Sigmoid colon (tissue), 6 donors: ENCODE measurements at regions not wholly inside any gene's neighbourhood (a gene's known extent, or its start where the extent isn't known, plus 50 kb on each side); places are given as distances from the start of the nearest gene placed in this dataset.

Experiments
- DNase-seq: peaks from one replicate; pipeline ENCODE4 v3.0.0-alpha.2; 2019
- H3K27ac ChIP-seq, 4 donors: fragments of 200-600 bp; sonication (generic); one replicate each; pipeline ENCODE4 v1.5.1; 2016 to 2019; ENCODE audit warnings: mild to moderate bottlenecking in 1 of 4
- H3K27me3 ChIP-seq, 3 donors: fragments of 200-600 bp; sonication (generic); one replicate each; pipeline ENCODE4 v1.5.1; 2019; ENCODE audit warnings: mild to moderate bottlenecking in 1 of 3
- H3K36me3 ChIP-seq, 4 donors: fragments of 200-600 bp; sonication (generic); one replicate each; pipeline ENCODE4 v1.5.1; 2016 to 2019
- H3K4me1 ChIP-seq, 4 donors: fragments of 200-600 bp; sonication (generic); one replicate each; pipeline ENCODE4 v1.5.1; 2017 to 2019
- H3K4me3 ChIP-seq, 4 donors: fragments of 200-600 bp; sonication (generic); one replicate each; pipeline ENCODE4 v1.5.1; 2017 to 2019; ENCODE audit warnings: mild to moderate bottlenecking in 2 of 4, moderate library complexity in 1 of 4
- H3K9me3 ChIP-seq, 4 donors: fragments of 200-600 bp in 3 of 4; sonication (generic) in 3 of 4; one replicate each; pipeline versions ENCODE4 v1.5.1 to v1.6.1; 2013 to 2019
- EP300 ChIP-seq, 4 donors: sonication (generic); formaldehyde crosslinking; IDR thresholded peaks; one replicate each; pipeline ENCODE4 v1.6.1; 2017; ENCODE audit warnings: antibody characterized with exemption in 4 of 4
- POLR2A ChIP-seq, 2 donors: fragments of 450-650 bp; IDR thresholded peaks; one replicate each; pipeline ENCODE4 v1.6.1; 2016; ENCODE audit warnings: antibody characterized with exemption in 2 of 2, mild to moderate bottlenecking in 2 of 2, moderate library complexity in 2 of 2
- POLR2AphosphoS5 ChIP-seq, 4 donors: sonication (generic); formaldehyde crosslinking; IDR thresholded peaks; one replicate each; pipeline ENCODE4 v1.6.1; 2017; ENCODE audit warnings: antibody characterized with exemption in 4 of 4
- WGBS, 2 donors: extraction: QIAGEN DNeasy Blood & Tissue Kit; methylation state at CpG; one replicate each; pipeline ENCODE4 v1.1.7; 2013; 5-methylcytosine and 5-hydroxymethylcytosine counted together
- intact Hi-C: fragments of 100-400 bp; cut with DNase I; formaldehyde crosslinking; loops from one replicate; pipeline ENCODE4 v1.15.1; 2023
- TF ChIP-seq, protein P1 (sequence below), 4 experiments: fragments of 450-650 bp in 3 of 4; fragments of 200-600 bp in 1 of 4; IDR thresholded peaks; one replicate each; pipeline ENCODE4 v1.5.1; 2016 to 2019; ENCODE audit warnings: antibody characterized with exemption in 4 of 4, mild to moderate bottlenecking in 3 of 4, moderate library complexity in 2 of 4
- donor health status: healthy with polysubstance abuse.
- donor health status: healthy.

DNA sequence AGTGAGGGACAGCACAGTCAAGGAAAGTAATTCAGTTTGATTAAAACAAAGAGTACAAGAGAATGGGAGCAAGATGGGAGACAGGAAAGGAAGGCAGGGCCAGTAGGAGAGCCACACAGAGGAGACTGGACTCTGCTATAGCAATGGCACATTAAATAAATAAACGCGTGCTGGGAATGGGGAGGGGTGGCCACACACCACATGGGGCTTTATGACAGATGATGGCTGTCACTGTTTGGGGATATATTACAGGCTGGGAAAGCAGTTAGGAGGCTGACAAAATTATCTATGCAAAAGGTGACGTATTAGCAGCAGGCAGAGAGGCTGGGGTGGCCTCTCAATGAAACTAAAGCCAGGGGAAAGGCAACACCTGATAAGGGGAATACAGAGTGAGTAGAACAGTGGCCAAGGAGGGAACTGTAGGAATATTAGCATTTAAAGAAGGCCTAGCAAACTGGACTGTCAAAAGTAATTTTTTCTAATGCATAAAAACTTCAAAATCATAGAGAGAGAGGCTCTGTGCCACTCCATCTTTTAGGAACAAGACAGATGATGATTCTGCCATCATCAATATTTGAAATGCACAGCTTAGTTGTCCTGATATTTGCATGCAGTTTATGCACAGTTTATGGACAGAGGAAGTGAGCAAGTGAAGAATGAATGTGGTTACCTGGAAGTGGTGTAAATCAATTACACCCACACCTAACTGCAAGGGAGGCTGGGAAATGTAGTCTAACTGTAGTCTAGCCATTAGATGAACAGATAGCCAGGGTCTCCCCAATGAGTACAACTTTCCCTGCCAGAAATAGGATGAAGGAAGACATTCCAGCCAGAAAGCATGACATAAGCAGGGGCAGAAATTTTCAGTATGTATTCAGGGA is 346.5 kb downstream of the FOXO1 start:
- no peaks in the 10 kb centered on the region for H3K36me3 ChIP-seq
- H3K27me3 ChIP-seq, result no peaks in the 10 kb centered on the region
- no peak overlapping the region for H3K4me3 ChIP-seq
- no peak overlapping the region for H3K27ac ChIP-seq
- intact Hi-C loops, result no loop called here
- TF ChIP-seq, protein P1, sequence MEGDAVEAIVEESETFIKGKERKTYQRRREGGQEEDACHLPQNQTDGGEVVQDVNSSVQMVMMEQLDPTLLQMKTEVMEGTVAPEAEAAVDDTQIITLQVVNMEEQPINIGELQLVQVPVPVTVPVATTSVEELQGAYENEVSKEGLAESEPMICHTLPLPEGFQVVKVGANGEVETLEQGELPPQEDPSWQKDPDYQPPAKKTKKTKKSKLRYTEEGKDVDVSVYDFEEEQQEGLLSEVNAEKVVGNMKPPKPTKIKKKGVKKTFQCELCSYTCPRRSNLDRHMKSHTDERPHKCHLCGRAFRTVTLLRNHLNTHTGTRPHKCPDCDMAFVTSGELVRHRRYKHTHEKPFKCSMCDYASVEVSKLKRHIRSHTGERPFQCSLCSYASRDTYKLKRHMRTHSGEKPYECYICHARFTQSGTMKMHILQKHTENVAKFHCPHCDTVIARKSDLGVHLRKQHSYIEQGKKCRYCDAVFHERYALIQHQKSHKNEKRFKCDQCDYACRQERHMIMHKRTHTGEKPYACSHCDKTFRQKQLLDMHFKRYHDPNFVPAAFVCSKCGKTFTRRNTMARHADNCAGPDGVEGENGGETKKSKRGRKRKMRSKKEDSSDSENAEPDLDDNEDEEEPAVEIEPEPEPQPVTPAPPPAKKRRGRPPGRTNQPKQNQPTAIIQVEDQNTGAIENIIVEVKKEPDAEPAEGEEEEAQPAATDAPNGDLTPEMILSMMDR (IDR thresholded peaks at IDR 0.05), result no peak
- TF ChIP-seq POLR2A (IDR thresholded peaks at IDR 0.05) (no peak), POLR2AphosphoS5 (IDR thresholded peaks at IDR 0.05) (no peak), EP300 (IDR thresholded peaks at IDR 0.05) (no peak)
- H3K9me3 ChIP-seq, result peaks cover 0 to 3% (median 0%) of the 10 kb centered on the region in 4 donors
- H3K4me1 ChIP-seq, result peaks cover 0 to 4% (median 0%) of the 10 kb centered on the region in 4 donors
- 70 to 72% methylated on average over 3 of the region's 3 CpGs for WGBS, 2 donors
- DNase-seq, result no peak

DNA sequence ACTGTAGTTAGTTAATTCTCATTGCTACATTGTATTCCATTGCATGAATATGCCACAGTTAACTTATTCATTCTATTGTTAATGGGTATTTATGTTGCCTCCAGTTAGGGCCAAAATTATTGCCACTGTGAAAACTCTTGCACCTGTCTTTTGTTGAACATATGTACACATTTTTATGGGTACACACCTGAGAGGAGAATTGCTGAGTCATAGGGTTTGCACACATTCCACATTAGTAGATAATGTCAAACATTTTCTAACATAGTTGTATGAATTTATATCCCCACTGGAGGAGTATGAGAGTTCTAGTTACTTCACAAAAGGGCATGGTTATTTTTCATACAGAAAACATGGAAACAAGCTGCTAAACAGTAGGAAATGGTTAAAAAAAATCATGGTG is 338.4 kb downstream of the FOXO1 start:
- Histone ChIP-seq H3K27me3 (no peaks in the 10 kb centered on the region), H3K4me1 (no peaks in the 10 kb centered on the region), H3K4me3 (no peak overlapping the region), H3K9me3 (peaks cover 0 to 1% (median 0%) of the 10 kb centered on the region in 4 donors), H3K36me3 (no peaks in the 10 kb centered on the region), H3K27ac (no peak overlapping the region)
- intact Hi-C loops, result no loop called here
- DNase-seq, result no peak
- TF ChIP-seq EP300 (IDR thresholded peaks at IDR 0.05) (no peak), POLR2AphosphoS5 (IDR thresholded peaks at IDR 0.05) (no peak), POLR2A (IDR thresholded peaks at IDR 0.05) (no peak)
- TF ChIP-seq, protein P1 (IDR thresholded peaks at IDR 0.05), result no peak

DNA sequence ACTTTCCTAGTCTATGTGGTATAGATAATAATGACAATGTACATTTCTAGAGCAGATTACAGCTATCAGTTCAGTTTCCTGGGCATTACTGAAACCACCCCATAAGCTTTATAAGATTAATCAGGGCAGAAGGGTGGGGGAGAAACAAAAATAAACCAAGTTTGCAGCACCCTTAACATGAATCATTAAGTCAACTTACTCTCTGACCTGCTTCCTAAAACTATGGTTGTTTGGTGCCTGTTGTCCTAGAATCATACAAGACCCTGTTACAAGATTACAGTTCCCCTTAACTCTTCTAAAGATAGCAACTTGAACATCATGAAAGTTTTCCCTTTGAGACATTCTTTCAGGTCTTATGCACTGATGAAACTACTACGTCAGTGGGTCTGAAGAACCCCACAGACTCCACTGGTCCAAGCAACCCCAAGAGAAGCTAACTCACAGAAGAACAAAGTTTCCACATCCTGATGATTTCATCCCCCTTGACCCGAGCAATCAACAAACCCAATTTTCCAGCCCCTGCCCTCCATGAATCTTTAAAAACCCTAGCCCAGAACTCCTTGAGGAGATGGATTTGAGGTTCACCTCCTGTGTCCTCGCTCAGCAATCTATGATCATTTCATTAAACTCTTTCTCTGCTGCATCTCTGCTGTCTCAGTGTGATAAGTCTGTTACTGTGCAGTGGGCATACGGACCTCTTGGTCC is 336.5 kb downstream of the FOXO1 start:
- Histone ChIP-seq H3K27me3 (no peaks in the 10 kb centered on the region), H3K4me3 (no peak overlapping the region), H3K36me3 (no peaks in the 10 kb centered on the region), H3K4me1 (no peaks in the 10 kb centered on the region), H3K9me3 (no peaks in the 10 kb centered on the region), H3K27ac (no peak overlapping the region)
- 87 to 92% methylated on average over 4 of the region's 4 CpGs for WGBS, 2 donors
- TF ChIP-seq POLR2A (IDR thresholded peaks at IDR 0.05), result no peak
- TF ChIP-seq POLR2AphosphoS5 (IDR thresholded peaks at IDR 0.05), result no peak
- no peak for TF ChIP-seq EP300 (IDR thresholded peaks at IDR 0.05)
- TF ChIP-seq, protein P1 (IDR thresholded peaks at IDR 0.05), result no peak
- intact Hi-C loops, result no loop called here
- DNase-seq, result no peak

DNA sequence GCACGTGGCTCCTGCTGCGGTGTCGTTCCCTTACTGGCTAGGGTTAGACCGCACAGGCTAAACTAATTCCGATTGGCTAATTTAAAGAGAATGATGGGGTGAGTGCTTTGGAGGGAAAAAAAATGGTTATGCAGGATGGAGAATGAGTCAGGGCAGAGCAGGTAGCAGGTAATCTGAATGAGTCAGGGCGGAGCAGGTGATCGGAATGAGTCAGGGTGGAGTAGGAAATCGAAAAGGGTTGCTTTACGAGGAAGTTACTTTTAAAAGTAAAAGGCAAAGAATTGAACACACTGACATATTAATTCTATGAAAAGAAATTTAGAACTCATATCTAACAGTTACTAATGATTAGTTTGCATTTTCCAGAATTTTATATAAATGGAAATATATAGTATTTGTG is 335.5 kb downstream of the FOXO1 start:
- Histone ChIP-seq H3K27me3 (no peaks in the 10 kb centered on the region), H3K4me1 (no peaks in the 10 kb centered on the region), H3K27ac (no peak overlapping the region), H3K4me3 (no peak overlapping the region), H3K36me3 (no peaks in the 10 kb centered on the region), H3K9me3 (no peaks in the 10 kb centered on the region)
- DNase-seq, result no peak
- WGBS, 2 donors, result 78 to 88% methylated on average over 9 of the region's 9 CpGs
- TF ChIP-seq EP300 (IDR thresholded peaks at IDR 0.05) (no peak), POLR2A (IDR thresholded peaks at IDR 0.05) (no peak), POLR2AphosphoS5 (IDR thresholded peaks at IDR 0.05) (no peak)
- TF ChIP-seq, protein P1 (IDR thresholded peaks at IDR 0.05), result no peak
- intact Hi-C loops, result no loop called here
